Tibial nerve (tissue), 4 donors: ENCODE measurements at regions not wholly inside any gene's neighbourhood (a gene's known extent, or its start where the extent isn't known, plus 50 kb on each side); places are given as distances from the start of the nearest gene placed in this dataset.

Experiments used
- DNase-seq, 2 donors: peaks; one replicate each; pipeline ENCODE4 v3.0.0-alpha.2; 2019; ENCODE audit warnings: low spot score in 2 of 2
- H3K27ac ChIP-seq, 4 donors: fragments of 200-600 bp; sonication (generic) in 3 of 4; one replicate each; pipeline ENCODE4 v1.5.1; 2017 to 2019; ENCODE audit warnings: mild to moderate bottlenecking in 1 of 4
- H3K27me3 ChIP-seq, 2 donors: fragments of 200-600 bp; sonication (generic) in 1 of 2; one replicate each; pipeline versions ENCODE4 v1.5.1 to v1.6.0; 2017 to 2019
- H3K36me3 ChIP-seq, 3 donors: fragments of 200-600 bp; sonication (generic); one replicate each; pipeline ENCODE4 v1.5.1; 2018 to 2019
- H3K4me1 ChIP-seq, 4 donors: fragments of 200-600 bp; sonication (generic) in 3 of 4; one replicate each; pipeline ENCODE4 v1.5.1; 2017 to 2019
- H3K4me3 ChIP-seq, 4 donors: fragments of 200-600 bp; sonication (generic) in 3 of 4; one replicate each; pipeline ENCODE4 v1.5.1; 2017 to 2019; ENCODE audit warnings: mild to moderate bottlenecking in 1 of 4, moderate library complexity in 1 of 4
- H3K9me3 ChIP-seq, 4 donors: fragments of 200-600 bp; sonication (generic) in 3 of 4; one replicate each; pipeline ENCODE4 v1.5.1; 2017 to 2019
- EP300 ChIP-seq, 2 donors: sonication (generic); formaldehyde crosslinking; IDR thresholded peaks; one replicate each; pipeline ENCODE4 v1.6.1; 2017; ENCODE audit warnings: antibody characterized with exemption in 2 of 2, mild to moderate bottlenecking in 1 of 2
- POLR2A ChIP-seq, 2 donors: fragments of 450-650 bp; IDR thresholded peaks; one replicate each; pipeline ENCODE4 v1.6.1; 2017; ENCODE audit warnings: antibody characterized with exemption in 2 of 2, mild to moderate bottlenecking in 2 of 2, moderate library complexity in 2 of 2
- WGBS, 2 donors: methylation state at CpG; one replicate each; pipeline ENCODE4 v1.1.5; 2018; 5-methylcytosine and 5-hydroxymethylcytosine counted together
- TF ChIP-seq, protein P1 (sequence below), 5 experiments: fragments of 200-600 bp in 3 of 5; fragments of 450-650 bp in 2 of 5; sonication (generic) in 3 of 5; IDR thresholded peaks; one replicate each; pipeline ENCODE4 v1.5.1; 2016 to 2019; ENCODE audit warnings: antibody characterized with exemption in 5 of 5, mild to moderate bottlenecking in 3 of 5, moderate library complexity in 2 of 5

DNA sequence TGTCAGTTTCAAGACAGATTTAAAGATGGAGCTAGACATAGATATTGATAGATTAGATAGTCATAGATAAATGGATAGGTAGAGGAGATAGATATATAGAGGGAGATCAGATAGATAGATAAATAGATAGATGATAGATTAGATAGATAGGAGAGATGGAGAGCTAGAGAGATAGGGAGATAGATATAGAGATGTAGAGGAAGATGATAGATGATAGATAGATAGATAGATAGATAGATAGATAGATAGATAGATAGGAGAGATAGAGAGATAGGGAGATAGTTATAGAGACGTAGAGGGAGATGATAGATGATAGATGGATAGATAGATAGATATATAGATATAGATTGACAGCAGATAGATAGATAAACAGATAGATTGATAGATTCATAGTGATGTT lies 1038.8 kb upstream of the AUTS2 start:
- Histone ChIP-seq H3K9me3 (no peaks in the 10 kb centered on the region), H3K27me3 (no peaks in the 10 kb centered on the region), H3K36me3 (no peaks in the 10 kb centered on the region), H3K27ac (no peak overlapping the region), H3K4me1 (no peaks in the 10 kb centered on the region), H3K4me3 (no peak overlapping the region)
- DNase-seq, result no peak
- TF ChIP-seq, protein P1, sequence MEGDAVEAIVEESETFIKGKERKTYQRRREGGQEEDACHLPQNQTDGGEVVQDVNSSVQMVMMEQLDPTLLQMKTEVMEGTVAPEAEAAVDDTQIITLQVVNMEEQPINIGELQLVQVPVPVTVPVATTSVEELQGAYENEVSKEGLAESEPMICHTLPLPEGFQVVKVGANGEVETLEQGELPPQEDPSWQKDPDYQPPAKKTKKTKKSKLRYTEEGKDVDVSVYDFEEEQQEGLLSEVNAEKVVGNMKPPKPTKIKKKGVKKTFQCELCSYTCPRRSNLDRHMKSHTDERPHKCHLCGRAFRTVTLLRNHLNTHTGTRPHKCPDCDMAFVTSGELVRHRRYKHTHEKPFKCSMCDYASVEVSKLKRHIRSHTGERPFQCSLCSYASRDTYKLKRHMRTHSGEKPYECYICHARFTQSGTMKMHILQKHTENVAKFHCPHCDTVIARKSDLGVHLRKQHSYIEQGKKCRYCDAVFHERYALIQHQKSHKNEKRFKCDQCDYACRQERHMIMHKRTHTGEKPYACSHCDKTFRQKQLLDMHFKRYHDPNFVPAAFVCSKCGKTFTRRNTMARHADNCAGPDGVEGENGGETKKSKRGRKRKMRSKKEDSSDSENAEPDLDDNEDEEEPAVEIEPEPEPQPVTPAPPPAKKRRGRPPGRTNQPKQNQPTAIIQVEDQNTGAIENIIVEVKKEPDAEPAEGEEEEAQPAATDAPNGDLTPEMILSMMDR (IDR thresholded peaks at IDR 0.05), result no peak
- TF ChIP-seq EP300 (IDR thresholded peaks at IDR 0.05), result no peak
- no peak for TF ChIP-seq POLR2A (IDR thresholded peaks at IDR 0.05)
- 87 to 89% methylated on average over 1 of the region's 1 CpG for WGBS, 2 donors

DNA sequence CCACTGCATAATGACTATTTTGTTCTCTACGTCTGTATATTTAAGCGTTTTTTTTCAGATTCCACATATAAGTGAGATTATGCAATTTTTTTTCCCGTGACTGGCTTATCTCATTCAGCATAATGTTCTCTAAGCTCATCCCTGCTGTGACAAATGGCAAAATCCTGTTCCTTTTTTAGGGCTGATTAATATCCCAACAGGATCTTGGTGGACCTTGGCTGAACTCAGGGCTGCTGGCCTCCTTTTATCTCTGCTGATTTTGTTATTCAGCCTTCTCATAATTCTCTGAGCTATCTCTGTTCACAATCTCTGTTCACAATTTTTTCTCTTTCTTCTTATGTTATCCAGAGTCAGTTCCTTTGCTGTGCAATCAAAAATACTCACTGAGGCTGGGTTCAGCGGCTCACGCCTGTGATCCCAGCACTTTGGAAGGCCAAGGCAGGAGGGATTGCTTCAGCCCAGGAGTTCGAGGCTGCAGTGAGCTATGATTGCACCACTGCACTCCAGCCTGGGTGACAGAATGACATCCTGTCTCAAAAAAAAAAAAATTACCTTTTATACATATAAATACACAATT lies 1035.9 kb upstream of the AUTS2 start:
- 66 to 67% methylated on average over 6 of the region's 6 CpGs for WGBS, 2 donors
- DNase-seq, result no peak
- H3K9me3 ChIP-seq, result no peaks in the 10 kb centered on the region
- H3K27ac ChIP-seq, result no peak overlapping the region
- H3K27me3 ChIP-seq, result no peaks in the 10 kb centered on the region
- H3K4me1 ChIP-seq, result no peaks in the 10 kb centered on the region
- H3K36me3 ChIP-seq, result no peaks in the 10 kb centered on the region
- TF ChIP-seq, protein P1 (IDR thresholded peaks at IDR 0.05), result no peak
- TF ChIP-seq EP300 (IDR thresholded peaks at IDR 0.05) (no peak), POLR2A (IDR thresholded peaks at IDR 0.05) (no peak)
- no peak overlapping the region for H3K4me3 ChIP-seq

DNA sequence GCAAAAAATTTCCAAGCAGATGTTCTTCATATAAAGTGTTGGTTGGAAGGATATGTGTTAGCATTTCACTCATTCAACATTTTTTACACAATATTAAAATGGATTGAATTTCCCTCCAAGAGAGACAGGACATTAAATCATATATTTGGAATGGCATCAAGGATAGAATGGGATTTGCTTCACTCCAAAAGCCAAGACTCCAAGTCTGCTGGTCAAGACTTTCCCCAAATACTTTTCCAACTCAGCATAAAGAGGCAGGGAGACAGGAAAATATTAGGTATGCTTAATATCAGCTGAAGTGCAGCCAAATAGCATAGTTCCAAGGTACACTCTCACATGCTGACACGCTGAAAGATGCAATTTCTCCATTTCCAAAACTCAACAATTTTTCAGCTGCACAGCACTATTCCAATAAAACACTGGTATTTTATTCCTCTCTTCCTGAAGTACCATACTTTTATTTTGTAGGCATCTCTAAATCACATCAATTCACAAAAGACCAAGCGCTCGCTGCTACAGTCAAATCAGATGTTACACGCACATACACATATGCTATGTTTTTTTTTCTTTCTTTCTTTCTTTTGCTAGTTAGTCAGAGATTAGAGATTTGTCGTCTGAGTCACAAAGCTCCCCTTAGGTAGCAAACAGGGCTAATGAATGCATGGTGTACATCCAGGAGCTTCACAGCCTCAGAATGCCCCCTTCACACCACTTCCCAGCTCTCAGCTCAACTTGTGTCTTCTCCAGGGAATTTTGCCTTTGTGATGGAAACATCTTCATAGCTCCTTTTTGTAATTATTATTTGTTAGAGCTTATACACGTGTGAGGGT lies 1033.8 kb upstream of the AUTS2 start:
- Histone ChIP-seq H3K27ac (no peak overlapping the region), H3K4me3 (no peak overlapping the region), H3K36me3 (no peaks in the 10 kb centered on the region), H3K27me3 (no peaks in the 10 kb centered on the region), H3K9me3 (no peaks in the 10 kb centered on the region), H3K4me1 (no peaks in the 10 kb centered on the region)
- no peak for TF ChIP-seq EP300 (IDR thresholded peaks at IDR 0.05)
- TF ChIP-seq, protein P1 (IDR thresholded peaks at IDR 0.05), result no peak
- no peak for TF ChIP-seq POLR2A (IDR thresholded peaks at IDR 0.05)
- no peak for DNase-seq
- WGBS, 2 donors, result 68% methylated on average over 6 of the region's 6 CpGs

DNA sequence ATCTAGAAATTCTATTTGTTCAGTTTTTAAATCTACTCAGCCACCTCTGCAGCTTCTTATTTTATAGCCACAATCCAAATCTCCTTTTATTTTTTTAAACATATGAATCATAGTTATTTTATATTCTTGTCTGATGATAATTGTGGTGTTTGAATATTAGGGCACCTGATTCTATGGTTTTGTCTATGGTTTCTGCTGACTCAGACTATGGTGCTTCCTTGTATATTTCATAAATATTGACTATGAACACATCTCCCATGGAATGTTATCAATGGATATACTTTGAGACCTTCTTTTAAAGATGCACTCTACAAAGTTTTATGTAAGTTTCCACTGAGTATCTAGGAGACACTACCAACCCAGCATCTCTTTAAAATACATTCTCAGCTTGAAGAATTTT lies 1027.0 kb upstream of the AUTS2 start:
- Histone ChIP-seq H3K4me1 (no peaks in the 10 kb centered on the region), H3K27me3 (no peaks in the 10 kb centered on the region), H3K4me3 (no peak overlapping the region), H3K9me3 (no peaks in the 10 kb centered on the region), H3K27ac (no peak overlapping the region), H3K36me3 (no peaks in the 10 kb centered on the region)
- TF ChIP-seq POLR2A (IDR thresholded peaks at IDR 0.05), result no peak
- TF ChIP-seq EP300 (IDR thresholded peaks at IDR 0.05), result no peak
- TF ChIP-seq, protein P1 (IDR thresholded peaks at IDR 0.05), result no peak
- DNase-seq, result no peak

DNA sequence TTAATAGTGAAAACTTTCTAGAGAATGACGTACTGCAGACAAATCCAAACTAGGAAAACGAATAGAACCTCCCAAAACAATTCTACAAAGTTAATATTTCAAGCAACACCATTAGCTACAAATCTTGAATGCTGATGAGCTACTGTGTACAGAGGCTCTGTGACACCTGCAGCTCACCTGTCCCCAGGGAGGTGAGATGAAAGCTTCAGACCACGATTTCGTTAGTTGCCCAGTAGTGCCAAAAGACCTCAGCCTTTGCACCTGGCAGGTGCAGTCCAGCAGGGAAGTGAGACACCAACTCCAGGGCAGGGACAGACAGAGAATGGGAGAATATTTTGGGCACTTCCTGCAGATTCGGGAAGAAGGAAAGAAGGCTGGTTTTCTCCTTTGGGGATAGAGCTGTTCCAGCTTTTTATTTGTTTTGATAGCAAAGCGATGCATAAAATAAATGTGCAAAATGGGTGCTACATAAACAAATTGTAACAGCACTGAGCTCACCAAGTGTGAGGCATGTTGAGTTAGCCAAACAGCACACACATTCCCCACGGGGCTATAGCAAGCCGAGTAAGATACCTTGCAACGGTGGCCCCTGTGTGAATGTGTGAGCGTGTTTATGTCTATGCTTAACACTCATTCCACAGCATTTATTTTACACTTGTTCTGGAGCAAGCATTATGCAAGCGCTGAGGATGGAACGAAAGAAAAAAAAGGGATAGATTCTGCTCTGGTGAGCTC lies 1024.8 kb upstream of the AUTS2 start:
- no peaks in the 10 kb centered on the region for H3K36me3 ChIP-seq
- no peaks in the 10 kb centered on the region for H3K27me3 ChIP-seq
- TF ChIP-seq, protein P1 (IDR thresholded peaks at IDR 0.05), result no peak
- TF ChIP-seq POLR2A (IDR thresholded peaks at IDR 0.05), result no peak
- 58% methylated on average over 12 of the region's 12 CpGs for WGBS, 2 donors
- H3K9me3 ChIP-seq, result peaks cover 0 to under 1% (median 0%) of the 10 kb centered on the region in 4 donors
- no peak for DNase-seq
- no peak overlapping the region for H3K4me3 ChIP-seq
- H3K4me1 ChIP-seq, result no peaks in the 10 kb centered on the region
- no peak overlapping the region for H3K27ac ChIP-seq
